Trophoblast cell (in vitro differentiated cells and primary cell): ENCODE measurements at regions not wholly inside any gene's neighbourhood (a gene's known extent, or its start where the extent isn't known, plus 50 kb on each side); places are given as distances from the start of the nearest gene placed in this dataset.
"Not testable (repeated sequence)": the region's sequence is repeated elsewhere in the genome, so short reads cannot be mapped to it uniquely, and the experiment has no call there.

ENCODE experiments used
- DNase-seq, 2 donors: peaks; one replicate each; pipeline ENCODE4 v3.0.0-alpha.2; 2016
- H2AFZ ChIP-seq: 2 replicates; pipeline ENCODE4 v1.6.1; 2013; ENCODE audit warnings: low read length, moderate library complexity, mild to moderate bottlenecking; ENCODE audit not compliant: insufficient read depth, poor library complexity
- H2AK5ac ChIP-seq: 2 replicates; pipeline ENCODE4 v1.6.1; 2013; ENCODE audit warnings: mild to moderate bottlenecking, low read length
- H2BK120ac ChIP-seq: 2 replicates; pipeline ENCODE4 v1.6.1; 2013; ENCODE audit warnings: low read length, mild to moderate bottlenecking, moderate library complexity; ENCODE audit not compliant: insufficient read depth, poor library complexity
- H2BK12ac ChIP-seq: 2 replicates; pipeline ENCODE4 v1.6.1; 2013; ENCODE audit warnings: mild to moderate bottlenecking, low read length, moderate library complexity
- H2BK5ac ChIP-seq: 2 replicates; pipeline ENCODE4 v1.6.1; 2013; ENCODE audit warnings: low read length, low read depth, moderate library complexity, mild to moderate bottlenecking; ENCODE audit not compliant: poor library complexity
- H3K14ac ChIP-seq: 2 replicates; pipeline ENCODE4 v1.6.1; 2013; ENCODE audit warnings: mild to moderate bottlenecking, low read length
- H3K18ac ChIP-seq: 2 replicates; pipeline ENCODE4 v1.6.1; 2013; ENCODE audit warnings: mild to moderate bottlenecking, low read length
- H3K23ac ChIP-seq: 2 replicates; pipeline ENCODE4 v1.6.1; 2013; ENCODE audit warnings: low read length
- H3K27ac ChIP-seq: 2 replicates; pipeline ENCODE4 v1.5.1; 2013; ENCODE audit warnings: low read depth, mild to moderate bottlenecking, inconsistent platforms, low read length, moderate library complexity
- H3K27me3 ChIP-seq: 2 replicates; pipeline ENCODE4 v1.6.1; 2013; ENCODE audit warnings: inconsistent platforms, mild to moderate bottlenecking, low read length, moderate library complexity; ENCODE audit not compliant: insufficient read depth
- H3K36me3 ChIP-seq, 2 experiments: 1 replicate in 1 of 2; 2 replicates in 1 of 2; pipeline ENCODE4 v1.6.1; 2013; ENCODE audit warnings: low read length in 2 of 2, mild to moderate bottlenecking in 2 of 2, moderate library complexity in 1 of 2; ENCODE audit not compliant: insufficient read depth in 2 of 2, control insufficient read depth in 1 of 2
- H3K4ac ChIP-seq: 2 replicates; pipeline ENCODE4 v1.6.1; 2013; ENCODE audit warnings: low read depth, mild to moderate bottlenecking, low read length, moderate library complexity
- H3K4me1 ChIP-seq, 2 experiments: 1 replicate in 1 of 2; 2 replicates in 1 of 2; pipeline ENCODE4 v1.6.1; 2013; ENCODE audit warnings: low read length in 2 of 2, mild to moderate bottlenecking in 2 of 2, moderate library complexity in 1 of 2; ENCODE audit not compliant: insufficient read depth in 2 of 2, control insufficient read depth in 1 of 2
- H3K4me2 ChIP-seq: 2 replicates; pipeline ENCODE4 v1.6.1; 2013; ENCODE audit warnings: inconsistent platforms, mild to moderate bottlenecking, low read length, moderate library complexity
- H3K4me3 ChIP-seq: 2 replicates; pipeline ENCODE4 v1.5.1; 2013; ENCODE audit warnings: mild to moderate bottlenecking, low read depth, low read length, inconsistent platforms
- H3K79me1 ChIP-seq: one replicate; pipeline ENCODE4 v1.6.1; 2013; ENCODE audit warnings: low read length
- H3K79me2 ChIP-seq: 2 replicates; pipeline ENCODE4 v1.6.1; 2013; ENCODE audit warnings: low read length, mild to moderate bottlenecking; ENCODE audit not compliant: control insufficient read depth, insufficient read depth, poor library complexity
- H3K9ac ChIP-seq: 2 replicates; pipeline ENCODE4 v1.6.1; 2013; ENCODE audit warnings: mild to moderate bottlenecking, low read length
- H3K9me3 ChIP-seq: 2 replicates; pipeline ENCODE4 v1.6.1; 2013; ENCODE audit warnings: low read depth, mild to moderate bottlenecking, control low read depth, inconsistent platforms, low read length; ENCODE audit not compliant: insufficient read depth
- H4K12ac ChIP-seq: 2 replicates; pipeline ENCODE4 v1.6.1; 2013; ENCODE audit warnings: low read depth, mild to moderate bottlenecking, low read length, moderate library complexity
- H4K8ac ChIP-seq: 2 replicates; pipeline ENCODE4 v1.6.1; 2013; ENCODE audit warnings: low read depth, mild to moderate bottlenecking, low read length, moderate library complexity
- H4K91ac ChIP-seq: one replicate; pipeline ENCODE4 v1.6.1; 2013; ENCODE audit warnings: low read depth, mild to moderate bottlenecking, low read length, moderate library complexity
- WGBS: extraction: QIAGEN DNeasy Blood & Tissue Kit; methylation state at CpG from one replicate; pipeline ENCODE4 v1.1.7; 2013; ENCODE audit warnings: missing lambda C conversion rate; ENCODE audit not compliant: insufficient read length, insufficient coverage; ENCODE audit errors: extremely low coverage; 5-methylcytosine and 5-hydroxymethylcytosine counted together

DNA sequence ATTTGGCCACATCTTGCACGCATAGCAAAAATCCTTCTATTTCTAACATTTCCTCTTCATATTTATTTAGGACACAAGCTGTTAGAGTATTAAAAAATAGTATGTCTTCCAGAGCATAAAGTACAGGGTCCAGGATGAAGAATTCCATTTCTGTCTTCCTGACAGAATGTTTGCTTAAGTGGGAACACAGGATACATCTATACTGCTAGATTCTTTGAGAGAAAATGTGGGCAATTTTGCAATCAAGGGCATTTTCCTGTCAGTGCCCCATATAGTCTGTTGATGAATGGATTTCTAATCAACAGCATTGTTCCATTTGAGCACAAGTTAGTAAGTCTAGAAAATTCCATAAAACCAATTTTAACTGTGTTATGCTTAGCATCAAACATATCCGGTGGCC lies 409.9 kb downstream of the CPS1 start:
- Histone ChIP-seq H3K9ac (no peak overlapping the region), H3K27me3 (no peaks in the 10 kb centered on the region), H3K23ac (no peak overlapping the region), H2AFZ (no peak overlapping the region), H3K36me3 (no peaks in the 10 kb centered on the region), H3K27ac (no peak overlapping the region), H3K79me1 (no peaks in the 10 kb centered on the region), H3K14ac (no peak overlapping the region), H3K18ac (no peak overlapping the region), H3K79me2 (no peaks in the 10 kb centered on the region), H3K4me3 (no peak overlapping the region), H3K9me3 (no peaks in the 10 kb centered on the region), H4K91ac (no peak overlapping the region), H2BK5ac (no peak overlapping the region), H4K8ac (no peak overlapping the region), H4K12ac (no peak overlapping the region), H3K4ac (no peak overlapping the region), H2BK120ac (no peak overlapping the region), H3K4me2 (no peak overlapping the region), H2BK12ac (no peak overlapping the region), H3K4me1 (peaks cover 0 to 4% of the 10 kb centered on the region in 2 experiments), H2AK5ac (no peak overlapping the region)
- no CpG with 5 or more reads among the region's 2 CpGs for WGBS
- no peak for DNase-seq

DNA sequence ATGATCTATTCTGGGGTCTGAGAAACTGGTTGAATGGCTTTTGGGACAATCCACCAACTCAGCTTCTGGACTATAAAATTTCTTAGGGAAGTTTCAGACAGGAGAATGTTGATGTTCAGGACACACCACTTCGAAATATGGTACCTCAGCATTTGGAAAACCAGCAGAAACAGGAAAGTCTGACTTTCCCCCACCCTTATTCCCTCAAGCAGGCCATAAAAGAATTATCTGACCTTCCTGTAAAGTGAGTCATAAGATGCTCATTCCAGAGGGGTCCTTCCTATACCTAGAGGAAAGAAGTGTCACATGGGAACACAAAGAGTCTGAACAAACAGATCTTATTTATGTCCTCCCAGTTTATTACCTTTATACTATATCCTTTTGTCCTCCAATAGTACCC lies 415.0 kb downstream of the CPS1 start:
- H4K91ac ChIP-seq, result no peak overlapping the region
- no peak overlapping the region for H2BK120ac ChIP-seq
- no peak overlapping the region for H3K18ac ChIP-seq
- H3K14ac ChIP-seq, result no peak overlapping the region
- H2BK5ac ChIP-seq, result no peak overlapping the region
- no peaks in the 10 kb centered on the region for H3K79me2 ChIP-seq
- peak; percentile 22 to 26 for DNase-seq
- no peak overlapping the region for H3K4me2 ChIP-seq
- no peak overlapping the region for H3K4ac ChIP-seq
- no peak overlapping the region for H4K8ac ChIP-seq
- H3K23ac ChIP-seq, result no peak overlapping the region
- H2AFZ ChIP-seq, result no peak overlapping the region
- peak overlapping the region; percentile 47 for H3K27ac ChIP-seq
- H3K27me3 ChIP-seq, result no peaks in the 10 kb centered on the region
- H3K36me3 ChIP-seq, result no peaks in the 10 kb centered on the region
- H3K9me3 ChIP-seq, result no peaks in the 10 kb centered on the region
- H3K4me3 ChIP-seq, result no peak overlapping the region
- H2BK12ac ChIP-seq, result no peak overlapping the region
- H2AK5ac ChIP-seq, result no peak overlapping the region
- no peak overlapping the region for H3K9ac ChIP-seq
- peaks cover 0 to 8% of the 10 kb centered on the region in 2 experiments for H3K4me1 ChIP-seq
- H3K79me1 ChIP-seq, result no peaks in the 10 kb centered on the region
- no peak overlapping the region for H4K12ac ChIP-seq
- no CpG with 5 or more reads among the region's 1 CpG for WGBS

DNA sequence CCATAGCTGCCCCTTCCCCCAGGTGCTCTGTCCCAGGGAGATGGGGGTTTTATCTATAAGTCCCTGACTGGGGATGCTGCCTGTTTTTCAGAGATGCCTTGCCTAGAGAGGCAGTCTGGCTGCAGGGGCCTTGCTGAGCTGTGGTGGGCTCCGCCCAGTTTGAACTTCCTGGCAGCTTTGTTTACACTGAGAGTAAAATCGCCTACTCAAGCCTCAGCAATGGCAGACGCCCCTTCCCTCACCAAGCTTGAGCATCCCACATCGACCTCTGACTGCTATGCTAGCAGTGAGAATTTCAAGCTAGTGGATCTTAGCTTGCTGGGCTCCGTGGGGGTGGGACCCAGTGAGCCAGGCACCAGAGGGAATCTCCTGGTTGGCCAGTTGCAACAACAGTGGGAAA lies 430.4 kb downstream of the CPS1 start:
- not testable (repeated sequence) for H2BK5ac ChIP-seq, H3K4me1 ChIP-seq, H3K79me2 ChIP-seq, H3K9ac ChIP-seq, H3K4me2 ChIP-seq, H3K18ac ChIP-seq, H4K12ac ChIP-seq, H2AK5ac ChIP-seq, H3K4me3 ChIP-seq, H2BK120ac ChIP-seq, H3K23ac ChIP-seq, H3K9me3 ChIP-seq, H2AFZ ChIP-seq, H3K14ac ChIP-seq, H3K36me3 ChIP-seq, H3K79me1 ChIP-seq, H3K4ac ChIP-seq, DNase-seq, H4K8ac ChIP-seq, H3K27ac ChIP-seq, H2BK12ac ChIP-seq, H3K27me3 ChIP-seq, H4K91ac ChIP-seq
- WGBS, result no CpG with 5 or more reads among the region's 5 CpGs

DNA sequence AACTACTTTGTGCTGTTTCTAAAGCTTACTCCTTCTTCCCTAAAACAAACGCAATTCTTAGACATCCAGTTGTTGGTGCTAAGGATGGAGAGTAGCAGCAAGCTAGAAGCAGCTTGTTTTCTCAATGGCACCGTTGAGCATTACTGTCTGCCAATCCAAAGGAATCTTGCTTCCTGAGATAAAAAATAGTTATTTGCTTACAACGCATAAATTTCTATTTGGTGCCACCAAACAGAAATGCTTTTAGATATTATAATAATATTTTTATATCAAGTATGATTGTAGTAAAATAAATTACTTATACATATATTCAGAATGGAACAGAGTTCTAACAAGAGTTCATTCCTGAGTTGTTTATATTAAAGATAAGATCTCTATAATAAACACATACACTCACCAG lies 434.7 kb downstream of the CPS1 start:
- Histone ChIP-seq H3K14ac (no peak overlapping the region), H2BK12ac (no peak overlapping the region), H4K8ac (no peak overlapping the region), H3K18ac (no peak overlapping the region), H2BK120ac (no peak overlapping the region), H3K4me2 (no peak overlapping the region), H3K4me1 (no peaks in the 10 kb centered on the region), H2AK5ac (no peak overlapping the region), H4K91ac (no peak overlapping the region), H2AFZ (no peak overlapping the region), H3K4me3 (no peak overlapping the region), H3K4ac (no peak overlapping the region), H3K79me1 (no peaks in the 10 kb centered on the region), H3K36me3 (no peaks in the 10 kb centered on the region), H3K27ac (no peak overlapping the region), H2BK5ac (no peak overlapping the region), H3K27me3 (no peaks in the 10 kb centered on the region), H3K23ac (no peak overlapping the region), H3K9ac (no peak overlapping the region), H3K79me2 (no peaks in the 10 kb centered on the region), H3K9me3 (peaks cover 5% of the 10 kb centered on the region), H4K12ac (no peak overlapping the region)
- WGBS, result no CpG with 5 or more reads among the region's 3 CpGs
- no peak for DNase-seq

DNA sequence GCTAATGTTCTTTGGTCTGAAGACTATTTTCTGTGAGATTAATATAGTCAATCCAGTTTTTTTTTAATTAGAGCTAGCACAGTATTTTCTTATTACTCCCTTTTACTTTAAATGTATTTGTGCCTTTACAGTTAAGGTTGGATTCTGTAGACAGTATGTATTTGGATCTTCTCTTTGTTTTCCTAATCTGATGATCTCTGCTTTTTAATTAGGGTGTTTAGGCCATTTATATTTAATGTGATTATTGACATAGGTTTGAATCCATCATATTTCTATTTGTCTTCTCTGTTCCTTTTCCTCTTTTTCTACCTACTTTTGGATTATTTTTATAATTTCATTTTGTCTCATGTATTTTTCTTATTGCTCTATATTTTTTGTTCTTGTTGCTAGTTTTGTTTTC lies 437.7 kb downstream of the CPS1 start:
- Histone ChIP-seq H3K4me1 (no peaks in the 10 kb centered on the region), H3K4me3 (no peak overlapping the region), H3K23ac (no peak overlapping the region), H2BK120ac (no peak overlapping the region), H4K8ac (no peak overlapping the region), H4K12ac (no peak overlapping the region), H3K27me3 (no peaks in the 10 kb centered on the region), H3K18ac (no peak overlapping the region), H2BK5ac (no peak overlapping the region), H3K36me3 (no peaks in the 10 kb centered on the region), H3K4ac (no peak overlapping the region), H3K79me1 (no peaks in the 10 kb centered on the region), H3K9me3 (no peaks in the 10 kb centered on the region), H3K27ac (no peak overlapping the region), H2BK12ac (no peak overlapping the region), H3K4me2 (no peak overlapping the region), H2AK5ac (no peak overlapping the region), H4K91ac (no peak overlapping the region), H3K9ac (no peak overlapping the region), H2AFZ (no peak overlapping the region), H3K14ac (no peak overlapping the region), H3K79me2 (no peaks in the 10 kb centered on the region)
- no peak for DNase-seq
